ENCODE measurements at regions not wholly inside any gene's neighbourhood (a gene's known extent, or its start where the extent isn't known, plus 50 kb on each side); places are given as distances from the start of the nearest gene placed in this dataset.
"Not testable (repeated sequence)": the region's sequence is repeated elsewhere in the genome, so short reads cannot be mapped to it uniquely, and the experiment has no call there.

- no peak overlapping the region for H3K4me3 Mint-ChIP-seq
- H3K9me3 Mint-ChIP-seq = no peaks in the 10 kb centered on the region
- intact Hi-C loops (cut with micrococcal nuclease) = no loop called here
- no peak overlapping the region for H3K27ac Mint-ChIP-seq
- peaks cover 39% of the 10 kb centered on the region for H3K4me1 Mint-ChIP-seq (ENCODE audit: low read depth)
- H3K27me3 Mint-ChIP-seq (ENCODE audit: low read depth) = no peaks in the 10 kb centered on the region
- H3K36me3 Mint-ChIP-seq (ENCODE audit: low read depth) = no peaks in the 10 kb centered on the region
- no peak for DNase-seq
- CTCF ChIA-PET = no interaction called here
These were observed 116.4 kb downstream of the MPP7 start for GRCh38 chr10:28186461-28186860.

GRCh38 chr10:28184810-28185209 is 118.1 kb downstream of the MPP7 start:
- Mint-ChIP-seq H3K4me1 (ENCODE audit: low read depth) (peaks cover 33% of the 10 kb centered on the region), H3K27me3 (ENCODE audit: low read depth) (no peaks in the 10 kb centered on the region), H3K36me3 (ENCODE audit: low read depth) (no peaks in the 10 kb centered on the region), H3K27ac (no peak overlapping the region), H3K4me3 (no peak overlapping the region), H3K9me3 (no peaks in the 10 kb centered on the region)
- DNase-seq = no peak
- intact Hi-C loops (cut with micrococcal nuclease) = no loop called here
- CTCF ChIA-PET = no interaction called here

DNA sequence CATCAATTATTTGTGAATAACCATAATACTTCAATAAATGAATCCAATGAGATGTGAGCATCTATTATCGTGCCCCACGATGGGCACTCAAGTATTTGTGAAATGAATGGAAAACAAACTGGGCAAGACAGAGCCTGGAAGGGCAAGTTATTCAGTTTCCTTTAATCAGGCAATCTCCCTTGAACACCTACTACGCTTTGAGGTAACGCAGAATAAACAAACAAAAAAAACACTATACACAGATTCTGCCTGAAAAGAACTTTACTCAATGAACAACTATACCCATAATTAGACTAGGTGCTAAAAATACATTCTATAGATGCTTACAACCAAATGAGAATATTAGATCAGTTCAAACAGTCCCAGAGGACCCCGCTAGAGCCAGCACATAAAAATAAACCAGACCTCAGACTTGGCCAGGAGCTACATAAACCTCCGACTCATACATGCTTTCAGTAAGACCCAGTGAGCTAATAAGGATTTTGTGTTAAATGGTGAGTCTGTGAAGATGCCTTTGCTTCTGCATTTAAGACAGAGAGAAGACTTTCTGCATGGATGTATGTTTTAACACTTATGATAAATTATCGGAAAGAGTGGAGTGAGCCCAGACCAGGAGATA is 121.3 kb downstream of the MPP7 start:
- peaks cover 37% of the 10 kb centered on the region for H3K4me1 Mint-ChIP-seq (ENCODE audit: low read depth)
- no peaks in the 10 kb centered on the region for H3K36me3 Mint-ChIP-seq (ENCODE audit: low read depth)
- CTCF ChIA-PET = interaction anchor here (0.6 to 1.0 kb wide), 3 partner anchors 18 to 787 kb away, joined by 3 read pairs; no protein-coding TSS in a partner anchor
- intact Hi-C loops (cut with micrococcal nuclease) = no loop called here
- no peaks in the 10 kb centered on the region for H3K27me3 Mint-ChIP-seq (ENCODE audit: low read depth)
- H3K9me3 Mint-ChIP-seq = no peaks in the 10 kb centered on the region
- DNase-seq = no peak
- no peak overlapping the region for H3K4me3 Mint-ChIP-seq
- no peak overlapping the region for H3K27ac Mint-ChIP-seq

GRCh38 chr10:28180654-28181053 is 122.2 kb downstream of the MPP7 start:
- intact Hi-C loops (cut with micrococcal nuclease) = no loop called here
- peak; percentile 11 for DNase-seq
- Mint-ChIP-seq H3K9me3 (no peaks in the 10 kb centered on the region), H3K27ac (no peak overlapping the region), H3K27me3 (ENCODE audit: low read depth) (no peaks in the 10 kb centered on the region), H3K4me1 (ENCODE audit: low read depth) (peaks cover 41% of the 10 kb centered on the region), H3K4me3 (no peak overlapping the region), H3K36me3 (ENCODE audit: low read depth) (no peaks in the 10 kb centered on the region)
- CTCF ChIA-PET = interaction anchor here (0.7 to 1.0 kb wide), 2 partner anchors 19 to 213 kb away, joined by 3 read pairs; no protein-coding TSS in a partner anchor

DNA sequence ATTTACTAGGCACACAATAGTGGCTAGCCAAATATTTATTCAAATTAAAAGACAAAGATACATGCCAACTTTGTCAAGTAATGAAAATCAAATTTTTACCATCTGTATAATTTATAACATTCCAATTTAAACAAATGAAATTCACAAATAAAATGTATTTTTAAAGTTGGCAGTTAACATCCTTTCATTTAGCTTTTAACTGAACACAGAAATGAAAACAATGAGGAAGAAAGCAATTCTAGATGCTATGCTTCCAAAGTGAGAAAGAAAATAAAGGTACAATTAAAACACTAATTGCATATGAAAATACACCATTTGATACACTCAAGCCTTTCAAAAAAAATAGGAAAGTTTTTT is 123.1 kb downstream of the MPP7 start:
- no peak for DNase-seq
- intact Hi-C loops (cut with micrococcal nuclease) = loop anchor here (1.0 to 5.0 kb wide), 14 partner anchors 63 to 809 kb away; partner anchors contain the start of genes MPP7, ODAD2 and RAB18
- H3K27me3 Mint-ChIP-seq (ENCODE audit: low read depth) = no peaks in the 10 kb centered on the region
- CTCF ChIA-PET = interaction anchor here (0.6 to 2.8 kb wide), 10 partner anchors 14 to 437 kb away, joined by 3 to 15 read pairs (median 4); no protein-coding TSS in a partner anchor
- H3K4me3 Mint-ChIP-seq = no peak overlapping the region
- H3K4me1 Mint-ChIP-seq (ENCODE audit: low read depth) = peaks cover 41% of the 10 kb centered on the region
- H3K36me3 Mint-ChIP-seq (ENCODE audit: low read depth) = no peaks in the 10 kb centered on the region
- H3K27ac Mint-ChIP-seq = no peak overlapping the region
- no peaks in the 10 kb centered on the region for H3K9me3 Mint-ChIP-seq

GRCh38 chr10:28179006-28179742 is 123.7 kb downstream of the MPP7 start:
- Mint-ChIP-seq H3K27me3 (ENCODE audit: low read depth) (no peaks in the 10 kb centered on the region), H3K4me3 (no peak overlapping the region), H3K4me1 (ENCODE audit: low read depth) (peaks cover 44% of the 10 kb centered on the region), H3K36me3 (ENCODE audit: low read depth) (no peaks in the 10 kb centered on the region), H3K9me3 (no peaks in the 10 kb centered on the region), H3K27ac (peak overlapping the region; percentile 81)
- intact Hi-C loops (cut with micrococcal nuclease) = loop anchor here (1.0 to 5.0 kb wide), 14 partner anchors 63 to 808 kb away; partner anchors contain the start of genes MPP7, ODAD2 and RAB18
- peak; percentile 58 for DNase-seq
- CTCF ChIA-PET = interaction anchor here (0.6 to 2.8 kb wide), 16 partner anchors 13 to 438 kb away, joined by 3 to 15 read pairs (median 4); no protein-coding TSS in a partner anchor

- CTCF ChIA-PET = interaction anchor here (0.5 to 2.8 kb wide), 16 partner anchors 14 to 437 kb away, joined by 3 to 15 read pairs (median 4); no protein-coding TSS in a partner anchor
- intact Hi-C loops (cut with micrococcal nuclease) = loop anchor here (1.0 to 5.0 kb wide), 10 partner anchors 40 to 807 kb away; partner anchors contain the start of genes MPP7, ODAD2 and RAB18
- DNase-seq = peak; percentile 33
- H3K27me3 Mint-ChIP-seq (ENCODE audit: low read depth) = no peaks in the 10 kb centered on the region
- H3K9me3 Mint-ChIP-seq = no peaks in the 10 kb centered on the region
- peak overlapping the region; percentile 71 for H3K4me3 Mint-ChIP-seq
- H3K27ac Mint-ChIP-seq = peak overlapping the region; percentile 81
- H3K36me3 Mint-ChIP-seq (ENCODE audit: low read depth) = no peaks in the 10 kb centered on the region
- peaks cover 47% of the 10 kb centered on the region for H3K4me1 Mint-ChIP-seq (ENCODE audit: low read depth)
These were observed 124.8 kb downstream of the MPP7 start for GRCh38 chr10:28177944-28178637.

DNA sequence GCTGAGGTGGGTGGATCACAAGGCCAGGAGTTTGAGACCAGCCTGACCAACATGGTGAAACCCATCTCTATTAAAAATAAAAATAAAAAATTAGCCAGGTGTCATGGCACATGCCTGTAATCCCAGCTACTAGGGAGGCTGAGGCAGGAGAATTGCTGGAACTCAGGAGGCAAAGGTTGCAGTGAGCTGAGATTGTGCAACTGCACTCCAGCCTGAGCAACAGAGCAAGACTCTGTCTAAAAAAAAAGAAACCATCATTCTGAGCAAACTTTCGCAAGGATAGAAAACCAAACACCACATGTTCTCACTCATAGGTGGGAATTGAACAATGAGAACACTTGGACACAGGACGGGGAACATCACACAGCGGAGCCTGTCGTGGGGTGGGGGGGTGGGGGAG is 126.4 kb downstream of the MPP7 start:
- H3K27me3 Mint-ChIP-seq (ENCODE audit: low read depth); H3K36me3 Mint-ChIP-seq (ENCODE audit: low read depth); DNase-seq; H3K4me3 Mint-ChIP-seq; H3K27ac Mint-ChIP-seq; CTCF ChIA-PET; H3K9me3 Mint-ChIP-seq: not testable (repeated sequence)
- peaks cover 52% of the 10 kb centered on the region for H3K4me1 Mint-ChIP-seq (ENCODE audit: low read depth)
- intact Hi-C loops (cut with micrococcal nuclease) = loop anchor here (5.0 kb wide), 2 partner anchors 156 to 674 kb away; partner anchors contain the start of gene RAB18

DNA sequence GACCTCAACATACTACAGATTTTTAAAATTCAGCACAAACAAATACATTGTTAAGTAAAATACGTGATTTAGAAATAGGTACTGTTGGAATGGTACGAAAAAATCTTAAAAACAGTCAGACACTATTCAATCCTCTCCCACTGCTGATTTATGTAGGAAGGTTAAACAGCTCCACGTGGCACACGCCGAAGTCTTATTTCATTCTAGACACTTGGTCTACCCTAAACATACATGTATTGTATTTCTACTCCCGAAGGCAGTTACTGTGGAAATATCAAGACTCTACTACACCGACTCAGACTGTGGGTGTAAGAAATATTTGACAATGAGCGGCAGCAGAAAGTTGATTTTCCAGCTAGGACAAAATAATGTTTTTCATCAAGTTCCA is 130.6 kb downstream of the MPP7 start:
- H3K27me3 Mint-ChIP-seq (ENCODE audit: low read depth) = no peaks in the 10 kb centered on the region

DNA sequence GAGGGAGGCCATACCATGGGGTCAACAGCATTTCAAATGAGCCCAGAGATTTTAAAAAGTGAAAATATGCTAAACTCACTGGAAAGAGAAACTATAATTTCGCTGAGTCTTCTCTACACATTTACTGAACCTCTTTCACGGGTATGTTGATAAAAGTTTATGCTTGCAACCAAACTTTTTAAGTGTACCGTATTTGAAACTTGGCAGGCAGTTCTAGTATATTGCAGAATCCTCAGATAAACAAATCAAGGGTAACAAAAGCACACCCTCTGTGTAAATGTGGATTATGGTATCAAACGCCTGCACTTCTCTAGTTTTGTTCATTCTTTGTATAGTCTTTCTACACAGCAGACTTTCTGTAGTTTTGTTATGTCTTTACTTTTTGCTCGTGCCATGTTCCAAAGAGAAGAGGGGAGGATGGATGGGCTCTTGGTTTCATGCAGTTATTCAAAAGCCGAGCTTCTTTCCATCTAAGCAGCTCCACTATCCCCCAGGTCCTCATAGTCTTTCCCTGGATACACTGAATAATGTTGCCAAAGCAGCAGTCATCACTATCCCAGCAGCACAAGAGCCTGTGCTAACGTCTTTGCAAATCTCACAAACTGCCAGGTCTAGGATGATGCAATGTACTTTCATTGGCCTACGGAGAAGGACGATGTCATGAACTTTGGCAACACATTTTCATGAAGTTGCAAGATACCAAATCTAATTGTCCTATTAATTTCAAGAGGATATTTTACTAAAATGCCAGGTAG is 131.2 kb downstream of the MPP7 start:
- peaks cover 1% of the 10 kb centered on the region for H3K36me3 Mint-ChIP-seq (ENCODE audit: low read depth)
- no peak overlapping the region for H3K27ac Mint-ChIP-seq
- intact Hi-C loops (cut with micrococcal nuclease) = no loop called here
- no peak for DNase-seq
- no peaks in the 10 kb centered on the region for H3K9me3 Mint-ChIP-seq
- H3K4me3 Mint-ChIP-seq = no peak overlapping the region
- peaks cover 30% of the 10 kb centered on the region for H3K4me1 Mint-ChIP-seq (ENCODE audit: low read depth)
- no peaks in the 10 kb centered on the region for H3K27me3 Mint-ChIP-seq (ENCODE audit: low read depth)
- CTCF ChIA-PET = interaction anchor here (0.6 to 0.7 kb wide), 2 partner anchors 47 to 263 kb away, joined by 3 to 4 read pairs; no protein-coding TSS in a partner anchor

More for the DNA sequence above, 130.6 kb downstream of the MPP7 start:
- no peaks in the 10 kb centered on the region for H3K9me3 Mint-ChIP-seq
- peaks cover 30% of the 10 kb centered on the region for H3K4me1 Mint-ChIP-seq (ENCODE audit: low read depth)
- H3K4me3 Mint-ChIP-seq = no peak overlapping the region
- no peak overlapping the region for H3K27ac Mint-ChIP-seq
- CTCF ChIA-PET = interaction anchor here (0.6 to 0.7 kb wide), 2 partner anchors 48 to 263 kb away, joined by 3 to 4 read pairs; no protein-coding TSS in a partner anchor
- intact Hi-C loops (cut with micrococcal nuclease) = no loop called here
- peaks cover 1% of the 10 kb centered on the region for H3K36me3 Mint-ChIP-seq (ENCODE audit: low read depth)
- DNase-seq = no peak

DNA sequence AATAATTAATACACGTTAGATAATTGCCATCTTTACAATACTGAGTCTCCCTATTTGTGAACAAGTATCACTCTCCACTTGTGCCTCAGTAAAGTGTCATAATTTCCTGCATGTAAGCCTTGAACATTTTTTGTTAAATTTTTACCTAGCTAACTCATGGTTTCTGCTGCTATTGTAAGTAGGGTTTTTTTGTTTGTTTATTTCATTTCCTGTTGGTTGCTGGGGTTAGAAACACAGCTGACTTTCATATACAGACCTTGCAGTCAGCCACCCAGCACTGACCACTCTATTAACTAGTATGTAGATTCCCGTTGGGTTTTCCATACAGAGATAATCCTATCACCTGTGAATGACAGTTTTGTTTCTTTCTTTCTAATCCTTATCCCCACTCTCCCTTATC is 133.3 kb downstream of the MPP7 start:
- H3K27me3 Mint-ChIP-seq (ENCODE audit: low read depth) = no peaks in the 10 kb centered on the region
- H3K27ac Mint-ChIP-seq = no peak overlapping the region
- peaks cover 1% of the 10 kb centered on the region for H3K36me3 Mint-ChIP-seq (ENCODE audit: low read depth)
- H3K9me3 Mint-ChIP-seq = no peaks in the 10 kb centered on the region
- no peak for DNase-seq
- no peak overlapping the region for H3K4me3 Mint-ChIP-seq
- CTCF ChIA-PET = interaction anchor here (0.6 kb wide), 1 partner anchor 26 kb away, joined by 8 read pairs; no protein-coding TSS in a partner anchor
- peaks cover 16% of the 10 kb centered on the region for H3K4me1 Mint-ChIP-seq (ENCODE audit: low read depth)
- intact Hi-C loops (cut with micrococcal nuclease) = no loop called here

Measured in activated naive CD4-positive, alpha-beta T cell treated with anti-CD3 and anti-CD28 coated beads for 36 hours (primary cell).